Dermis microvascular lymphatic vessel endothelial cell (primary cell): ENCODE measurements at regions not wholly inside any gene's neighbourhood (a gene's known extent, or its start where the extent isn't known, plus 50 kb on each side); places are given as distances from the start of the nearest gene placed in this dataset.
A peak's percentile ranks its signal among the peaks of the same experiment; 100 is the strongest.
"Not testable (repeated sequence)": the region's sequence is repeated elsewhere in the genome, so short reads cannot be mapped to it uniquely, and the experiment has no call there.

ENCODE experiments used
- DNase-seq, 2 donors: peaks; one replicate each; pipeline versions ENCODE4 v3.0.0 to v3.0.0-alpha.2; 2010; ENCODE audit warnings: low read depth in 2 of 2

DNA sequence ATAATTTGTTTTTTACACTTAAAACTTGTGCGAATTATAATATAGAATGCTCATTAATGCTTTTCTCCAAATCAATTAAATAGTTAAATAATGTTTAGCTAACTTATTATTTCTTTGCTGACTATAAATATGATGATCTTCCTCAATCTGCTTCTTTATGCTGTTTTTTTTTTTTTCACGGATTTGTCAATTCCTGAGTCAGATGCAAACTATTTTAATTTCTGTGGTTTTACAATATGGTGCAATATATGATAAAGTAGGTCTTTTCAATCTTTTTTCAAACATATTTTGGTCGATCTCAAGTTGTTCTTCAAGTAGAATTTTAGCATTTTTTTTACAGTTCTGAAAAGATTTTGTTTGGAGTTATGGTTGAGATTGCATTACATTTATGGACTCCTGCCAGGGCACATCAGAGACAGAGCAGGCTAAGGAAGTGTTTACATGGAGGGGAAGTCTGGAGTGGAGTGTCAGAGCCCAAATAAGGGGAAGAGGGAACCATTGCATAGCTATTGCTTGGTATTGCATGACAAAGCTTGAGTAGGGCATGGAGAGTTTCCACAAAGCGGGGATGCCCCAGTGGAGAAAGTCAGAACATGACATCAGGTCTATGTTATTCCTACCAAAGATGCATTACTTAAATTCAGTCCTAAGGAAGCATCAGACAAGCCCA lies 204.4 kb downstream of the OTUD1 start:
- no peak for DNase-seq

DNA sequence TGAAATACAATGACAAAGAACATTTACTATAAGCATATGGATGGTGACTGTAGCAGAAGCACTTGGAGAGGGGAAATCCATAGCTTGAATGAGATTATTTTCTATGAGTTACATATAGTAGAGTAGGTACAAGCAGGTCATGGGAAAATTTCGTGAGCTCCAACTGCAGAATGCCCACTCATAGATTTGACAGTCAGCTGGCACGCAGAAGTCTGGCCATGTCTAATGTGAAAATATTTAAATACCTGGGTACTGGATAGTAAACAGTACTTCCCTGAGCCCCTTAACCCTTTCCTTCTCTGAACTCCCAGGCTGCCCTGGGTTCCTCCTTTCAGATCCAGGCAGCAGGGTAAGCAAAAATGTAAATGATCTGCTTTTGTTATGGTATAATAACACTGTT lies 209.7 kb downstream of the OTUD1 start:
- no peak for DNase-seq

DNA sequence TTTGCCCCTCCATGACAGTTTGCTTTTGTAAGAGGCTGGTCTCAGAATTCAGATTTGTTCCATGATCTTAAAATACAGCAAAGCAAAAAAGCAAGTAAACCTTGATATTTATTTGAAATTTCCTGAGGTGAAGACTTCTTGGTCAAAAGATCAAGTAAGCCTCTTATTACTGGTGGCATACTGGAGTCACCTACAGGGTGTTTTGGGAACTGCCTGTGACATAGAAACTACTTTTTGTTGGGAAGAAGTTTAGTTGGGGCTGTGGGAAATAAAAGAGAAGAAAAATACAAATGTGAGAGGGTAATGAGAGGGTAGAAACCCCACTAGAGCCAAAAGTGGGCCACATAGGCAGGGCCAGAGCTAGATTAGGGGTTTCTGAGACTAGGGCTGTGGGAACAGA lies 217.9 kb downstream of the OTUD1 start:
- no peak for DNase-seq

DNA sequence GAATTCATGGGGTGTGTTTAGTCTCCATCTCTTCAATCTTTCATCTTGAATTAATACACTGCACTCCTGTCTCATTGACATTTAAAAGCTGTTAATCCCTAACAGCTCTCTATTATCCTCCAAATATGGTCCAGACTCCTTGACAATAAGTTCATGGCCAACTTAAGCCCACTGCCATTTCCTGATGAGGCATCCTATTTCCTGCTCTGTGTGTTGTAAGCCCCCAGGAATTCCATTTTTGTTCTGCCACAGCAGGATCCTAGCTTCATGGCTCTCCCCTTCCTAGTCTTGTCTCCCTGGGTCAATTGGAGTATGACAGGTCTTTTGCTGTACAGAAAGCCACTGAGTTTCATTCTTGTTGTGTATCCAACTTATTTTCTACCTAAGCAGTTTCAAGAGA lies 218.8 kb downstream of the OTUD1 start:
- DNase-seq, result no peak

DNA sequence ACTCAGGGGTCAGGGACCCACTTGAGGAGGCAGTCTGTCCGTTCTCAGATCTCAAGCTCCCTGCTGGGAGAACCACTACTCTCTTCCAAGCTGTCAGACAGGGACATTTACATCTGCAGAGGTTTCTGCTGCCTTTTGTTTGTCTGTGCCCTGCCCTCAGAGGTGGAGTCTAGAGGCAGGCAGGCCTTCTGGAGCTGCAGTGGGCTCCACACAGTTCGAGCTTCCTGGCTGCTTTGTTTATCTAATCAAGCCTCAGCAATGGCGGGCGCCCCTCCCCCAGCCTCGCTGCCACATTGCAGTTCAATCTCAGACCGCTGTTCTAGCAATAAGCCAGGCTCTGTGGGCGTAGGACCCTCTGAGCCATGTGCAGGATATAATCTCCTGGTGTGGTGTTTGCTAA lies 233.0 kb downstream of the OTUD1 start:
- DNase-seq, result not testable (repeated sequence)

DNA sequence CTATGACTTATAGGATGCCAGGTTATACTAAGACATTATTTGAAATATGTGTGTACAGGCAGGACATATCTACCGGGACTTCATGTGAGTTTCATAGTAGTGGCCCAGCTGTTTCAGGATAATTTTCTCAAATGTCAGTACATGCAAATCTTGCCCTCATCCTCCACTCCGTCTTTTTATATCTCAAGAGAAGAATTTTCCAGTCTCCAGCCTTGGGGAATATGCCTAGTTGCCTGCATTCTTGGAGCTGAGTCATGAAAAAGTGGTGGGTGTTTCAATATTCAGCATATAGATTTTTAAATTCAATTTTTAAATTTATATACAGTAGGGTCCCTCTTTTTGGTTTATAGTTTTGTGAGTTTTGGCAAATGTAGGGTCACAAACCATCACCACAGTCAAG lies 236.7 kb downstream of the OTUD1 start:
- DNase-seq, result no peak

DNA sequence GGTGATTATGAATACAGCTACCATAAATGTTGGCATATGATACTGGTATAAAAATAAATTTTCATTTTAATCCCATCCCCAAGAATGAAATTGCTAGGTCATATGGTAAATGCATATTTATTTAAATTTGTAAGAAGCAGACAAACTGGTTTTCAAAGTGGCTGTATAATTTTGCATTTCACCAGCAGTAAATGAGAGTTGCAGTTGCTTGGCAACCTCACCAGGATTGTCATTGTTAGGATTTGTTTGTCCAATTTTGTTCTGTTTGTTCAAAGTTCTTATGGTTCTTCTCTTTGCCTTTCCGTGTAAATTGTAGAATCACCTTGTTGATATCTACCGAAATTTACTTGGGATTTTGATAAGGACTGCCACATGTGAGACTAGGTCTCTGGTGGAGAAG lies 237.4 kb downstream of the OTUD1 start:
- DNase-seq, result no peak

DNA sequence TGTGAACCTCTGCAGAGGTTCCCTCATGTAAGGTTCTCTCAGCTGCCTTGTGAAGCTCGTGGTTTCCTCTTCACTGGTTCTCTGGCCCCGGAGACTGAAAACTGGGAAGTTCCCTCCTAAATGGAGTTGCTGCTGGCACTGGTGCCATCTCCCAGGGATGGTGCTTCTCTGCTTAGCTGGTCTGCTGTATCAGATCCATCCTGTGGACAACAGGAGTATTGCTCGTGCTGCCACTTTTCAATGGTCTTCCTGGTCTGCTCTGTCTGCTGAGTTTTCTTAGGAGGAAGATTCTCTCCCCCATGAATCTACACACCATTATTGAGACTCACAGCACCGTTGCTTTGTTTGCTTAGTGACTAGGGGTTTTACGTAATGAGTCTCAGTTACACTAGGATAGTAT lies 247.8 kb downstream of the OTUD1 start:
- DNase-seq, result no peak

DNA sequence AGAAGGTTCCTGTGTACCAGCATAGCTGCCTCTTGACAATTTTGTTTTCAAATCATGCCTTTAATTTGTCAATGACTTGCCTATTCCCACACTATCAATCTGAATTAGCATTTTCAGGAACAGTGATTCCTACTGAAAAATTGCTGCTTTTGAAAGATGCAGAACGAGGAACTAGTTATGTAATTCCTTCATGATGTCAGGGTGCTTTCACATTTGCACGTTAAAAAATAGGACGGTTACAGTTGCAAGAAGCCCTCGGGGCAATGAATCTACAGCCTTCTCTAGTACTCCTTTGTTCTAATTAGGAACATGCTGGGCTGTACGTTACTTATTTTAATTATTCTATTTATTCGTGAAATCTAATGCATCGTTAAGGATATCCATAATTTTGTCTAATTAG lies 253.9 kb downstream of the OTUD1 start:
- DNase-seq, result no peak

DNA sequence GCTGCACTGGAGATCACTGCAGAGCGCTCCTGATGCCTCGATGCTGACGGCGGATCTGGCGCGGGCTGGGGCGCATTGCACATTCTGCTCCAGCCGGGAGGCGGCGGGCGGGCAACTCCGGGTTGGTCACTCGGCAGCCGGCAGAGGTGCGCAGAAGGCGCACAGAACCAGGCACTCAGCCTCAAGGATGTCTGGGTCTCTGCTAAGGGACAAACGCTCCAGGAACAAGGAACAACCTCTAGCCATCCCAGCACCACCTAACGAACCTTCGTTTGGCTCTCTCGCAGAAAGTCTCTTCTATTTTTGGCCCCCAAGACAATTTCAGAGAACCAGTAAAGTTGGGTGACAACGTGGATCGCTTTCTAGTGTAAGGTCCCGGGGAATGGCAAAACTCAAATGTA lies 254.6 kb downstream of the OTUD1 start:
- no peak for DNase-seq

DNA sequence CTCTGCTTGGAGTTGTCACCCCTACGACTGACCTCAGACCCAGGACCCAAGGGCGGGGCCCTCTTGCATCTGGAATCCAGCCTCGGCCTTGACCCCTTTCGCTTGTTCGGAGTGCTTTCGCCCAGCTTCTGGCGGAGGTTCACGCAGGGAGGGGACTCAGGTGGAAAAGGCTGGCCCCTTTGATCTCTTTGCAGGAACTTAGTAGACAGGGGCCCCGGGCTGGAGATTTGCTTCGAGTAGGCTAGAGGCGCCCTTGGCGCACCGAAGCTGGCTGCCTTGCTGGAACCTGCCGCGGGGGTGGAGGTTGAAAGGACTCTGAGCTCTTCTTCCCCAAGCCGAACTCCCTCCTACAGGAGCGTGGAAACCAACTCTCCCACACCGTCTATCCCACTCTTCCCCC lies 255.1 kb downstream of the OTUD1 start:
- no peak for DNase-seq

DNA sequence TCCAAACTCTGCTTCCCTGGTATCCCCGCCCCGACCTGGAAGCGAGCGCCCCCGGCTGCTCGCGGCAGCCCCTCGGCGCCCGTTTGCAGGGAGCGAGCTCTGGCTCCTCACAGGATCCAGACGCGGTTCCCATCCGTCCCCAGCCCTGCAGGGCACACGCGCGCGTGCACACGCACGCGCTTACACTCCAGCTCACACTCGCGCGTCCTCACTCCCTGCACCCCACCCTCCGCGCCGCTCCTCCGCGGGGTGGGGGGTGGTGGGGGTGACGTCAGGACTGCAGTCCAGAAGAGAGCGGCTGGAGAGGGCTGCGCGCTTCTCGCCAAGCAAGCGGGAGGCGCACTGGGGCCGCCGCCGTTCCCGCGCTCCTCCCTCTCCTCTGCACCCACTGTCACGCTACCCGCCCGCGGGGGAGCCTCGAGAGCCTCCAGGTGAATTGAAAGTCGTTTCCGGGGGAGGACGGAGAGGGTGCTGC lies 255.6 kb downstream of the OTUD1 start:
- DNase-seq, result no peak

DNA sequence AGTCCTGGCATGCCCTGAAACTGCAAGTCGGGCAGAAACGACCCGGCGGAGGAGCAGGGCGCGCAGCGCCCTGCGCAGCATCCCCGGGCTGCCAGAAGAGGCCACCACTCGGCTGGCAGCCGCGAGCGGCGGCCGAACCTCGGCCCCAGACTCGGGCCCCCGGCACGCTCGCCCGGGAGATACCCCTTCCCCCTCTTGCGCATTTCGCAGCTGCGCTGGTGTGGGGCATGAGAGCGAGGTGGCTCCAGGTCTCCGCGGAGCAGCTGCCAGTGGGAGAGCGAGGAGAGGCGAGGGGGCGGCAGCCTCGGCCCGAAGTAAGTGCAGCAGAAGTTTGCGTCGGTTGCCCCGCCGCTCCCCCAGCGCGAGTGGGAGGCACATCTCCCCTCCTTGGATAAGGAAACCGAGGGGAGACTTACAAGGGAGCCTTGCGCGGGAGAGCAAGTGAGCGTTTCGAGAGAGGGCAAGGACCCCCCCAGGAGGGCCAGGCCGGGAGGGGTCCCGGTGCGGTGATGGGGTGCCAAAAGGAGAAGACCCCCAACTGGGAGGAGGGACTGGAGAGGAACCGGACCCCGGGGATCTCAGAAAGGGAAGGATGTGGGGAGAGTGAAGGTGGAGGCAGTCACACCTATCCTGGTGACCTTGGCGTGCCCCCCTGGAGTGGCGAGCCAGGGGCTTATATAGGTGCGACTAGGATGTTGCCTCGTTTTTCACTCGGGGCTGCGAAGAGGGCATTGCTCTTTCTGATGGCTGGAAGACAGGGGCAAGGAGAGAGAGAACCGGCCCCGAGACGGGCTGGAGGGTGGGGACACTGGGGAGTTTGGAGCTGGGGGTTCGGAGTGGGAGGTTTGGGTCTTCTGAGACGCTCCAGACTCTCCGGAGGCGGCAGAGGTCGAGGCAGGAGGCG lies 256.3 kb downstream of the OTUD1 start:
- DNase-seq, result no peak

DNA sequence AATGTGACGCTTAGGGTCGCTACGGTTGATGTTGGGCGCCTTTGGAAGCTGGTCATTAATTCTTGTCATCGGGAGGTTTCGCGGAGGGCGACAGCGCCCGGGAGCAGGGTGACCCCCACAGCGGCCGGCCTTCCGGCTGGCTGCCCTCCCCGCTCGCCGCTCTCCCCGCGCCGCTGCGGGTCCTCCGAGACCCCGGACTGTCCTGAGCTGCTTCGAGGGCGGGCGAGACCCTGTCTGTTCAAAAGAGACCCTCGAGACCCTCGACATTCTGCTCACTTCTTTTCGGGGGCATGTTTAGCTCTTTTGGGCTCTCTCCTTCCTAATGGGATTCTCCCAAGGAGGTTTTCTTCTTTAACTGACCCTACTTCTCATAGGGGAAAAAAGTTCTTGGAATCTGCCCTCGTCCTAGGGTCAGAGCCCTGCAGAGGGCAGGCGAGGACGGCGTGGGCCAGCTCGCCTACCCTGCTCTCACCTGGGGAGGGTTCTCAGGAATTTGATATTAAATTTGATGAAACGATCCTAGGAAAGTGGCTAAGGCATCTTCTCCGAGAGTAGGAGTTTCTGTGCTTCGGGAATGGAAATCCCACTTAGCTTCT lies 257.0 kb downstream of the OTUD1 start:
- no peak for DNase-seq

DNA sequence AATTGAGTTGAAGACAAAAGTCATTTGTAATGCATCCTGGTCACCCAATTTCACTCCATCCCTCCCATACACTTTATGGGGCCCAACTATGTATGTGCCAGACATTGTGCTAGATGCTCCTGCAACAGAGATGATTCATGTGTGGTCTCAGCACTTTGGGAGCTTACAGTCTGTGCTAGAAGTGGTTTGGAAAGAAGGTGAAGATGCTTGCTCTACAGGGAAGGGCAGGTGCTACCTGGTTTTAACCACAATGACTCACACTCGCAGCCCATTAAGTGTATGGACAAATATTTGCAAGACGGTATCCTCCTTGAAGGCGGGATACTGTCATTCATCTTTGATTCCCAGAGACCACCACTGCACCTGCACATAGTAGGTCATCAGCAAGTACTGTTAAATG lies 257.6 kb downstream of the OTUD1 start:
- no peak for DNase-seq

DNA sequence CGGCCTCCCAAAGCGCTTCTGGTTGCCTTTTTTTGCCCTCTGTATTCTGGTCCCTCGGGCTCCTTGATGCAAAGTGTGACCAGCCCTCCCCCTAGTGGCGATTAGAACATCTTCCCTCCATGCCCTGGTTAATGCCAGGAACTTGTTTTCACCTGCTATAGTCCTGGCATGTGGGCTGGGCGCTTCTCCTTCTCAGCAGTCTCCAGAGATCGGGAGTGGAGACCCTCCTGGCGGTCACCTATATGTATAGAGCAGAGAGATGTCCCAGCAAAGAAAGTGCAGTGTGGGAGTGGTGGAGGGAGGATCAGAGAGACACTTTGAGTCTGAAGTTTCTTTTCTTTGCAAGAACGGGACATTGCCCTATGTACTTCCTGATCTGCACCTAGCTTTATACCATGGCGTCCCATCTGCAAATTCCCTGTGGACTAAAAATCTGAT lies 264.1 kb downstream of the OTUD1 start:
- peak; percentile 30 to 61 for DNase-seq

DNA sequence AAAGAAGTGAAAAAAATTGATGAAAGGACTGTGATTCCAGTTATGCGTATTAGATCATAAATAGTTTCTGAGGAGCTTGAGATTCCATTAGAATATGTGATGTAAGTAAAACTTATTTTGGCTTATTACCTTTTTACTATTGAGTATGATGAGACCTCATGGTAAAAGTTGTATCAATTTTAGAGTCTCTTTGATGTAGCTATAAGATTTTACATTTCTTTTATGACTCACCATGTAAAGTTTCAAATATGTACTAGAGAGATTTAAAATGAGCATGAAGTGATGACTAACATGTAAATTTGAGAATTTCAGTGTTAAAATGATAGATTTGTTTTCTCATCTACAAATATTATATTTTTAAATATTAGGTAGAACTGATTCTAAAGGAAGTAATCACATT lies 276.5 kb downstream of the OTUD1 start:
- DNase-seq, result no peak

DNA sequence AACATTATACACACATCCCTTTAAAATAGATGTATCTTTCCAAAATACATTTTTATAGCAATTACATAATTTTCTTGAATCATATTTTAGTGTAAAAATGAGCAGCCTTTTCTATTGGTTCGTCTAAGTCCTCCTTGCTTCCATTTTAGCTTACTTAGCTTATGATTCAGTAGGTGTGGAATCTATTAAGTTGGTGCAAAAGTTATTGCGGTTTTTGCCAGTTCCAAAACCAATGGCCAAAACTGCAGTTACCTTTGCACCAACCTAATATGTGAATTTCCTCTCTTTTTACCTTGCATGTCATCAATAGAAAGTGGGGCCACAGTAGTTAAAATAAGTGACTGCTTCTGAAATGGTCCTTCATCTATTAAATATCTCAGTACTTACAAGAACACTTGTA lies 279.0 kb downstream of the OTUD1 start:
- DNase-seq, result no peak

DNA sequence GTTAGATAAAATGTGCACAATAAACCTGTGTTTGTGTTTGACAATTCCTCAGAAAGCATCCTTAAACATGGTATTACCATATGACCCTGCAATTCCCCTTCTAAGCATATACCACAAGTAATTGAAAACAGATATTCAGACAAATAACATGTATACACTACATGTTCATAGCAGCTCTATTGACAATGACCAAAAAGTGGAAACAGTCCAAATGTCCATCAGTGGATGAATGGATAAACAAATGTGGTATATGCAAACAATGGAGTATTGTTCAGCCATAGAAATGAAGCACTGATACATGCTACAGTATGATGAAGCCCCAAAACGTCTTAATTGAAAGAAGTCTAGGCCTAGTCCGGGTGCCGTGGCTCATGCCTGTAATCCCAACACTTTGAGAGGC lies 280.1 kb downstream of the OTUD1 start:
- DNase-seq, result no peak

DNA sequence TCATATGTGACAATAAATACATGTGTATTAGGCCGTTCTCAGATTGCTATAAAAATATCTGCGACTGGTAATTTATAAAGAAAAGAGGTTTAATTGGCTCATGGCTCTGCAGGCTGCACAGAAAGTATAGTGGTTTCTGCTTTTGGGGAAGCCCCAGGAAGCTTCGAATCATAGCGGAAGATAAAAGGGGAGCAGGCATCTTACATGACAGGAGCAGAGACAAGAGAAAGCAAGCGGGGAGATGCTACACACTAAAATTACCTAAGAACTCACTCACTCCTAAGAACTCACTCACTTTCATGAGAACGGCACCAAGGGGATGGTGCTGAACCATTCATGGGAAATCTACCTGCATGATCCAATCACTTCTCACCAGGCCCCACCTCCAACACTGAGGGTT lies 284.9 kb downstream of the OTUD1 start:
- no peak for DNase-seq

DNA sequence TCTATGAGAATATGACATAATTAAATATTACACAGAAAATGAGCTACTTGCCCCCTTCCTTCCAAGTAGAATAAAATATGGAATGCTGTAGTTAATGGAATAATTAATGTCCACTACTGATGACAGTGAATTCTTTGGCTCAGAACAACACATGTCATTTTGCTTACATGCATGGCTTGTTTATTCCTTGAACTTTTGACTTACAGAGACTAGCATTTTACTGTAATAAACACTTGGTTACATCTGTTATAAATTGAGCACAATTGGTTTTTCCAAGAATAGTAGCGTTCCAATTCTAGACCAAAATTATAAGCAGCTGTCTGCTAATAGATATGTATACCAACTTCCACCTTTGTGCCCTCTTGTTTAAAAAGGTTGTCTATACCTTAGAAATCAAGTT lies 286.7 kb downstream of the OTUD1 start:
- DNase-seq, result no peak

DNA sequence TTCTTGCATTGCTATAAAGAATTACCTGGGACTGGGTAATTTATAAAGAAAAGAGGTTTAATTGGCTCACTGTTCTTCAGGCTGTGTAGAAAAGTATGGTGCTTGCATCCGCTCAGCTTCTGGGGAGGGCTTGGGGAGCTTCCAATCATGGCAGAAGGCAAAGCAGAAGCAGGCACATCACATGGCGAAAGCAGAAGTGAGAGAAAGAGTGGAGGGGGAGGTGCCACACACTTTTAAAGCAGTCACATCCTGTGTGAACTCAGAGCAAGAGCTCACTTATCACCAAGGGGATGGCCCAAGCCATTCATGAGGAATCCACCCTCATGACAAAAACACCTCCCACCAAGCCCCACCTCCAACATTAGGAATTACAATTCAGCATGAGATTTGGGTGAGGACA lies 303.5 kb downstream of the OTUD1 start:
- no peak for DNase-seq

DNA sequence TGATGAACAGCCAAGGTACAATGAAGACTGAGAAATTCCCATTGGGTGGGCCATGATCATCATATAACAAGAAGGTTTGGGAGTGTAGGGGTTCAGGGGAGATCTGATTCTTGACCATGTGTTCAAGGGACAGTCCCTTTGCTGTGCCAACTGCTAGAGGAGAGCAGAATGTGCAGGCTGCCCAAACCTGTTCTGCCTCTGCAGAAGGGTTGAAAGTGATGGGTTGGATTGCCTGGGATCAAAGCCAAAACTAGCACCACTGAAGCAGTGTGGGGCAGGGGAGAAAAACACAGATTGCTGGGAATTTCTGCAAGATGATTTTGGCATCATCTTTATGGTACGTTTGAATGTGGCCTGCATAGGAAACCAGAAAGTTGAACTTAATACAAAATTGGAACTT lies 303.9 kb downstream of the OTUD1 start:
- DNase-seq, result no peak
